SIG-M5 treated with dmso at 0.1 percent for 504 hours (cell line): ENCODE measurements at regions not wholly inside any gene's neighbourhood (a gene's known extent, or its start where the extent isn't known, plus 50 kb on each side); places are given as distances from the start of the nearest gene placed in this dataset.
A peak's percentile ranks its signal among the peaks of the same experiment; 100 is the strongest.

Experiments
- DNase-seq: peaks from one replicate; lab custom pipeline; 2025; ENCODE audit not compliant: unreplicated experiment; lab: John Stamatoyannopoulos, UW

DNA sequence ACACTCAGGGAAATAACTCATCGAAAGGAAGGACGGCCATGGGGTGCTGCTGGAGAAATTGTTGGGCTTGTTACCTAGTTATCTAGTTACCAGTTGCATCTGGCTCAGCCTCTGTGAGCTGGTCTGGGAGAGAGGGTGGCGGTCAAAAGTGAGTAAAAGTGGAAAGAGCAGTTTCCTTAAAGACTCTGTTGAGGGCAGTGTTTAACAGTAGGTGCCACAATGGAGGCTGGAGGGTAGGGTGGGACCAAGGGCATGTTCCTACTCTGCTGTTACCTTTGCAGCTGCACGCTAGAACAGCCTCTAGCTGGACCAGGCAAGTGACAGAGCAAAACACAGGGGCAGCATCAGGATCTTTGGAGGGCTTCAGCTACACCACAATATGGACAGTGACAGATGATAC lies 228.8 kb upstream of the STARD13 start:
- DNase-seq = no peak

DNA sequence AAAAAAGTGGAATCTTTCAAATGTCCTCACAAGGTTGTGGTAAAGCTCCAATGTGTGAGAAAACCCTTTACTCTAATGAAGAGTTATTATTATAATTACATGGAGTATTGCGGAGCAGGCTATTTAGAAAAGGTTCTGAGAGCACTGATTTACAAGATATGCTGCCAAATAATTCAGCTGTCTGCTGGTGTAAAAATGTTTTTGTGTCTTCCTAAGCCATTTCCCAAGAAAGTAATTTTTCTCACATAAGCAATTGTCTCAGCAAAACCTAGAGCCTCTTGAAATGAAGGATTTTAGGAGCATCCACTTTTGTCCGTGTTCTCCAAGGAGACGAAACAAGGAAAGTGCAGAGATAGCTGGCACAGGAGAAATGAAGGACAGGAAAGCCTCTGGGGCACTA lies 229.6 kb upstream of the STARD13 start:
- DNase-seq = no peak

DNA sequence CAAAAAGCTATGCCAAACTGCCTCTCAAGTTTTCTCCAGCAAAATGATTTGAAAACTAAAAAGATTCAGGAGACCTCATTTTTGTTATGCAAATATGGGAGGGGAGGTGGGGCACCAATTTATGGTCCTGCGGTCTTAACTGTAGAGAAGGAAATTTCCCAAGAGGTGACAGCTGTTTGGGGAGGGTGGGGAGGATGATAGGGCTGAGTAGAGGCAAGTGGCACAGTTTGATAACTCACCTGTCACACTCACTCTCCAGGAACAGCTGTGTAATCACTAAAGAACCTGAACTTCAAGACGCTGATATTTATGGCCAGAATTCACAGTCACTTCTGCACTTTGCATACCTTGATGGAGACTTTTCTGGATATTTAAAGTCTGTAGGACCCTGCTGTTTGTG lies 232.9 kb upstream of the STARD13 start:
- DNase-seq = no peak

DNA sequence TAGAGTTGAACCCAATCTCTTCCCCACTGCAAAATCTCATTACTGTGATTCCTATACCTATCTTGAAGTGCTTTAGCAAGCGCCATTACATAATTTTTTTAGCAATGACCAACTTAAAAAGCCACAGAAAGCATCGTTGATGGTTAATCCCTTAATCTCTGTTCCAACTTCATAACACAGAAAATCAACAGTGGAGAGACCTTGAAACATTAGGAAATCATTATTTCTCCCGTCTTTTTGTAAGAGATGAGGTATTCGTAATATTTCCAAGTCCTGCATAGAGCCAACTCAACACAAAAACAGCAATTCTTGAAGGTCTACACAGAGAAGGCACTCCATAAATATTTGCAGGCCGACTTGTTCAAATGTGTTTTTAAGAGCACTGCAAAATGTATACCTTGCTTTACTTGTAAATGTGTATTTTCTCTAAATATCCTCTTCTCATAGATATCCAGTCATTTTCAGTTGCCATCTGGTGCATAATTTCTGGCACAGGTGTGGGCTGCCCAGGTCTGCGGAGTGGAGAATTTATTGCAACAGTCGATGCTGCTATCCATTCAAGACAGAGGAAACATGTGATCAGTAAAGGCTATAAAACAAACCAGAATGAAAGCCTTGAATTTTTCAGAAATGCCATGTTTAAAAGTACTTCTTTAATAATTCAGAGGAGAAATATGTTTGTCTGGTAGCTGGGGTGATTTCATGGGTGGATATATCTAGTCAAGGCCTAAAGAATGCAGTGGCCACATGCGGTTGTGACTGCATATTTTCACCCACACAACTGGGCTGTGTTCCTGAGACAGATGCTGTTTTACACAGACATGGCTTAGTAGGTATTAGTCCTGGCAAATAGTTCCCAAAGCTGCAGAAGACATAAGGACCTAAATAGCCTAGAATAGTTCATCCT lies 234.3 kb upstream of the STARD13 start:
- DNase-seq = no peak

DNA sequence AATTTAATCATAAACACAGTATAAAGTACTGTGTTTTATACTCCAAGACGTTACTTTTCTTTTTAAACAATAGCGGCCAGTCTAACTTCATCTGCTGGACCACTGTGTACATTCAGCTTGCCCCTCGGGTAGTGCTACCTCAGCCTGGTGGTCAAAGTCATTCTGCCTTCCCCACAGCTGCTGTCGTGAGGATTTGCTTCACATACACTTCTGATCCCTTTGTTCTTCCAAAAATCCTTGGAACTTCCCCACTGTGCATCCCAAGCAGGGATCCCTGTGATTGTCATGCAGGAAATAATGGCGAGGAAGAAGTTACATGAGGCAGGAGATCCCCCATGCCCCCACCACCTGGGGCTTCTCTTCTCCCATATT lies 234.9 kb upstream of the STARD13 start:
- no peak for DNase-seq

DNA sequence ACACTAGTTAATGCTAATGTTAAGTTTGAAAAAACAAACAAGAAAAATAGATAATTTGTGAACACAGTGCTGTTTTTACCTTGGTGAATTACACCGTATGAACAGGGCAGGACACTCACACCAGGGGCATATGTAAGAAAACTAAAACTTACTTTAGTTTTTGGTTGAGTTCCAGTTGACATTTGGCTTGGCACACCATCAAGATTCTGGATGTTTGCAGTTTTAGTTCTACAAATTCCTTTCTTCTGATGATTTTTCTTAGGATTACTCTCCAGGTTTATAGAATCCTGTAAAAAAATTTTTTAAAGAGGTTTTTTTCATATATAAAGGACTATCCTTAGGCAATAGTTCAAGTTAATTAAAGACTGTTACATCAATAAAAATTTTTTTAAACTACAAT lies 238.5 kb upstream of the STARD13 start:
- no peak for DNase-seq

DNA sequence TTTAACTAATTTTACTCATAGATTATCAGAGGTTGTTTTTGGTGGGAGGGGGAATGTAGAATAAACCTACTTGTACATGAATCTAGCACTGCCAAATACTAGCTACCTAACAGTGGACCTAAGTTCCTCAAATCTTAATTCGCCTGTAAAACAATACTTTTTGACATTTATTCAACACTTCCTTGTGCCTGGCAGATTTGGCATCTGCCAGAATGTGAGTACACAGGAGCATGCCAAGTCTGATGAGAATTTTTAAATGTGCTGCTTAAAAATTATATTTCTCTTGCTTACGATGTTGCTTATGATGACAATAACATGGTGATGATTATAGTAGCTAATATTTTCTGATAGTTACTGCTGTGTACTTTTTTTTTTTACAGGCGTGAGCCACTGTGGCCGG lies 240.2 kb upstream of the STARD13 start:
- DNase-seq = no peak

DNA sequence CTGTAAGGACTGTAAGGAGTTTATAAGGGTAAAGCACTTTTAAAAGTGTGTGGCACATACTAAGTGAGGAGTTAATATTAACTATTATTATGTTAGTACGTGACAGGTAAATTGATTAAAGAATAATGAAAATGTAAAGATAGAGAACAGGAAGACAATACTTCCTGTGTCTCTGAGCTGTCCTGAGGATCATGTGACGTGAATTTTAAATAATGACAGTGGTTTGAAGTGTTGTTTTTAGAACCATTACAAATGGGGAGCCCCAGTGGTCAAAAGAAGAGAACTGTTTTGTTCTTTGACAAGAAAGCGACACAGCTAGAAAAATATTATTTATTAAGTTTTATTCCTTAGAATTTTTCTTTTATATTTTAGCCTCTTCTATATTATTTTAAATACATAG lies 241.2 kb upstream of the STARD13 start:
- DNase-seq = no peak

DNA sequence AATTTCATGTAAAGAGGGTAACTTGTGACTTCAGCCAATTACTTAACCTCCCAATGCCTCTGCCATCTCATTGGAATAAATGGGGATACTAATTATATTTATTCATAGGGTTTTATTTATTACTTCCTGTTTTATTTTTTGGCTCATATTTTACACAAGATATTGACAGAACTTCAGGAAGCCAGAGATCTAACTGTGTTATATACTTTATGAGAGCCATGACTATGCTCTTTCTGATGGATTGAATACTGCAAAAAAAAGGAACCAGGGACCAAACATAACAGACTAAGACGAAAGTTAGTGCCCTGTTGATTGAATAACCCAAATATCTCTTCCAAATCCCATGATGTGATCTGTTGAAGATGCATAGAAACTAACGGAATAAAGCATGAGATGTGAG lies 243.3 kb upstream of the STARD13 start:
- no peak for DNase-seq

DNA sequence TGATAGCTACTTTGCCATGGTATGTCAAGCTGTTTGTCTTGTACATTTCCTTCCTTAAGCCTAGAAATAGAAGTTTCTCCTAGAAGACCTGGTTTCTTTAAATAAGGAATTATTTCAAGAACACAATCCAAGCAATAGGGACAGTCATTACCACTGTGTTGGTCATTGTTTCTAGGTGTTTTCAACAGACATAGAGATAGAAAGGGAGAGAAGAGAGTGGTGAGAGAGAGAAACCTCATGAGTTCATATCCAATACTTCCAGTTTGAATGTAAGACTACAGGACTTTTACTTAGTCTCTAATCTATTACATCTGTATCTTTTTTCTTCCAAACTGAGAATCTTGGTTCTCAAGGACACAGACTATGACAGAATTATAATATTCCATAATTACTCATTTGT lies 245.9 kb upstream of the STARD13 start:
- no peak for DNase-seq

DNA sequence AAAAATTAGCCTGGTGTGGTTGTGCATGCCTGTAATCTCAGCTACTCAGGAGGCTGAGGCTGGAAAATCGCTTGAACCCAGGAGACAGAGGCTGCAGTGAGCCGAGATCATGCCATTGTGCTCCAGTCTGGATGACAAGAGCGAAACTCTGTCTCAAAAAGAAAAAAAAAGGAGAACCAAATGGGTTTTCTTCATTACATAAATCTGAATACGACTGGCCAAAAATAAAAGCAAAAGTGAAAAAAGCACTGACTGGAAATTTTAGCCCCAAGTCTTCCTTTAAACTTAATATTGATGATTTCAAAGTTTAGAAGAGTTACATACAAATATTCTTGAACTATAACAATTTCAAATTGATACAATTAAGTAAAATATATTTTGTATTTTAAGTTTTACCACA lies 249.5 kb upstream of the STARD13 start:
- no peak for DNase-seq

DNA sequence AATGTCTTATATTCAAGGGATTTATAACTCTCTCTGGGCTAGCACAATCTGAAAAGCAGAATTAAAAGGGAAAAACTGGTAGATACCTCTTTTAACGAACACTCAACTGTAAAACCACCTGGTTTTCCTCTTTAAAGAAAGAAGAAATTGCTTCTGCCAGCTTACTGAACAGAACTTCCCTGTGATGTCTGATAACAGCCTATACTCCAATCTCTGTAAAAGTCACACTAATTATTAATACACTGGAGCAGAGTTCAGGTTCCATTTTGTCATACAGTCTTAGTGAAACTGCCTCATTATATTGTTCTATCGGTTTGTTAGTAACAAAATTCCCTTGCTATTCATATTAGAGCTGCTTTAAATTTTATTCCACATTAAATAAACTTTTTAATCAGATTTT lies 251.0 kb upstream of the STARD13 start:
- DNase-seq = no peak

DNA sequence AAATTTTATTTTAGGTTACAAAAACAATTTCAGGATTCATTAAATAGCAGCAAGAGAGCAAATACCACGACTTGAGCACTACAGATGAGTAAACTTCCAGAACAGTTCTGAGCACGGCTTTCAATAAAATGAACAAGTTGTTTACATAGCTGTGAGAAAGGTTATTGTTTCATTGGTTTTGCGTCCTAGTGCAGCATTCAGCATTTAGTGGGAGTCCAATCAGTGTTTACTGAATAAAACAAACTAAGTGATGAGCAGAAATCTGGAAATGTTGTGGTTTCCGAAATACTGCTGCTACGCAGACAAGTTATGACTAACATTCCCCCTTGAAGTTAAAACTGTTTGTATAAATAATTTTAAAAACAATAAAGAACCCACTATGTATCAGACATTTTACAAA lies 251.5 kb upstream of the STARD13 start:
- no peak for DNase-seq

DNA sequence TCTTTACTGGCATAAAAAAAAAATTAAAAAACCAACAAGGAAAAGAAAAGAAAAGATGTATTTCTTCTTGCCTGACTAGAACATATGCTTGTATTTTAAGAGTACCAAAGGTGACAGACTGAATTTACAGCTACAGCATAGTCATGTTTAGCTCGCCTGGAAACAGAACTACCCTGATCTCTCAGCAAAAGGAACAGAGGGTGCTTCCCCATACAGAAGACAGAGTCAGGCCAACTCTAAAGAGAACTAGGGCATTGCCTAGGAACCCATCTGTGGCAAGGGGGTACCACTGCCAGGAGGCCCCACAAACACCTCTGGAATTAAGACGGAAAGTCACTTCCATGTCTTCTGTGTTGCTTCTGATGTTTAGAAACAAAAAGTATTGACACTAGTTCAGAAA lies 252.1 kb upstream of the STARD13 start:
- DNase-seq = no peak

DNA sequence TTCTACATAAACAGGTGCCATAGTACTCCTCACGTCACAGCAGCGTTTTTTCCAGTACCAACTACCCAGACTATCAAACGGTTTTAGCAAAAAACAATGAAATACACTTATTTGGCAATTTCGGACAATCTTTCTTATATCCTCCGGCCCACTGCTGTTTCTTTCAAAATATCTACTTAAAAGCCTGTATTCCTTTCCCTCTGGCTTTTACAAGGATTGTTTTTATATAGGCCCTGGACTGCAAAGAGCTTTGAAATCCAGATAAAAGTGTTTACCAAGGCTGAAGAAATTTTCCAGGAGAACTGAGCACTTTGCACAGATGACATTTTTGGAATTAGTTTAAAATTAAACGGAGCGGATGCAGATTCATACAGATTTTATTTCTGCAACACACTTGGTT lies 255.9 kb upstream of the STARD13 start:
- DNase-seq = no peak

DNA sequence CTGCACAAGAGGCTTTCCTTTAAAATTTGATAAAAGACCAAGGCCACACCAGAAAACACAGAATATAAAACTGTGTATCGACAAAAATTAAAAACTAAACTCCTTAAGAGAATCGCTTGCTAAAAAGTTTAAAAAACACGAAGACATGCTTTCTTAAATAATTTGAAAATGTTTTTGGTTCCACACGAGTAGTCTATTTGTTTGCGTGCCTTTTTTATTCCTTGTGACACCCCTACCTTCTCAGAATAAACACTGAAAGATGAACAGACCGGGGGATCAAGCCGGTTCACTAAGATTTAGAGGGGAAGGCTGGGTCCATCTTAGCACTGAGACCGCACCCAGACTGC lies 256.4 kb upstream of the STARD13 start:
- no peak for DNase-seq

DNA sequence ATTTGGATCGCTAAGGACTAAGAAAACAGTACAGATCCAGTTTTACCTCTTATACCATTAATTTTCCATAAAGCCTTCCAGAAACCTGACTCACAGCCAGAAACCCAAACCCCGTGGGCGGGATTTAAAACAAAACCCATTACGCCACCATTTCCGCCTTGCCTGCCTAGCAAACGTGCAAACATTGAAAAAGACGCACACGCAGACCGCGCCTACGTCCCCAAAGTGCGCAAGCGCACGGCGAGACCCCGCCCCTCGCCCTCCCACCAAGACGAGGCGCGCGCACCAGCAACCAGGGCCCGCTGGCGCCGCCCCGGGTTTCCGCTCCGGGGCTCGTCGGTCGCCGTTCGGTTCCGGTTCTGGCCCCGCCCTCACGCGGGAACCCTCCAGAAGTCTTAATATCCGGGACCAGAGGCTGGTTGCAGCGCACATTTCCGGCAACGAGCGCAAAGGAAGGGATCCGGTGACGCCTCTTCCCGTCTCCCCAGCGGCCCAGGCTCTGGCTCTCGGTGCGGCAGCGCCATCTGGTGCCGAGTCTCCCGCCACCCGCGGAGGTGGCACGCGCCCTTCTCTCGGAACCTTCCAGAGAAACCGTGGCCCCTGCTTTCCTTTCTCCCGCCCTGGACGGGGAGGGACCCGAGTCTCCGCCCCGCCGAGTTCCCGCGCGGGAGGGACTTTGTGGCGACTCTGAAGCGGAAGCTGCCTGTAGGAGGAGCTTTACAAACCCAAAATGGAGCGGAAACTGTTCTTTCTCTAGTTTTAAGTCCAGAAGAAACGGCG lies 256.9 kb upstream of the STARD13 start:
- peak; percentile 99 for DNase-seq

DNA sequence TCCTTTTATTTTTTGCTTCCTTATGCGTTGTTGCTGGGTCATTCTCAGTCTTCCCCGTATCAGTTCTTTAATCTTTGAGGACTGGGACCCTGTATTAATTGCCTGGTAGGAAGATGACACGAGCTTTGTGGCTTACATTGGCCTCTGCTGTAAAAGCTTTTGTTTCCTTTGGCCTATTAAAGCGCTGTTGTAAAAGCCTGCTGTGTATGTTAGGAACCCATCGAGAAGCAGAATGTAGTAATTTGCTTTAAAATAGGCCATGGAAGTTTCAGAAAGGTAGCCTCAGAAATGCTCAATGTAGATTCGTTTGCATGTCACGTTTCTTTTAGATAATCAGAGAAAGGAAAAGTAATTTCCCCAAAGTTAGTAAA lies 257.5 kb upstream of the STARD13 start:
- no peak for DNase-seq

DNA sequence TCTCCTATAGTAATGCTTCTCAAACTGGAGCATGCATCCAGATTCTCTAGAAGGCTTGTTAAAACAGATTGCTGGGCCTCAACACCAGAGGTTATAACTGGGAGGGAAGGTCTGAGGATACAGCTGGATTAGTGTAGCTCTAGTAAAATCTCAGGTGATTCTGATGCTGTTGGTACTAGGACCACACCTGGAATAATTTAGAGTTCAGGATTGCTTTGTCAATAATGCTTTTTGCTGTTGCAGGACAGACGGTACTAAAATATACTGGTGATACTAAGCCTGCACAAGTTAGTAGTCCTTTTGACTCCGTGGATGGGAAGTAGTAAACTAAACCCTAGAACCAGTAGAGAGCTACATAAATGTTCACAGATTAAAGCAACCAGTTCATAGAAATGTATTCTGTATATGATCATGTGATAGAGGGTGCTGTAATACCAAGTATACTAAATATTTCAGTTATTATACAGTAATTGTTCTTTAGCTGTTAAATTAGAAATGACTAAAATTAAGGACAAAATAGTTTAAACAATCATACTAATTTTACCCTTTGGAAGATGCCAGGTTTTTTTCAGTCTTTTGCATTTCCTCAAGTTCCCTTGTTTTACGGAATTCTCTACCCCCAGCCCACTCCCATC lies 258.2 kb upstream of the STARD13 start:
- peak; percentile 18 for DNase-seq

DNA sequence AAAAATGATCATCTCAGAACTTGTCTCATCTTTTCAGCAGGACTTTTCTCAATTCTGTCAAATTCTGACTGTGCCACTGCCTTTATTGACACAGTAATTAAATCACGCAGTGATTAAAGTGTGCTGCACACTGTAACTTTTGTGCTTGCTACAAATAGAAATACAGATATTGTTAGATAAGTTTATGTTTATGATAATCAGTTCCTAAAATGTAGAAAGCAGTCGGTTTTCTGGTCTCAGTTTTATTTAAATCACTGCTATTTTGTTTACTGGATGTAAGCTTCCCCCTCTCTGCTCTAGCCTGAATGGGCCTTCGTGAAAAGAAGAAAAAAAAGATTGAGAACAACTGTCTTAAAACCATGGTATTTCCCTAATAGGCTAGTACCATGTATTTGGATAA lies 258.8 kb upstream of the STARD13 start:
- DNase-seq = no peak

DNA sequence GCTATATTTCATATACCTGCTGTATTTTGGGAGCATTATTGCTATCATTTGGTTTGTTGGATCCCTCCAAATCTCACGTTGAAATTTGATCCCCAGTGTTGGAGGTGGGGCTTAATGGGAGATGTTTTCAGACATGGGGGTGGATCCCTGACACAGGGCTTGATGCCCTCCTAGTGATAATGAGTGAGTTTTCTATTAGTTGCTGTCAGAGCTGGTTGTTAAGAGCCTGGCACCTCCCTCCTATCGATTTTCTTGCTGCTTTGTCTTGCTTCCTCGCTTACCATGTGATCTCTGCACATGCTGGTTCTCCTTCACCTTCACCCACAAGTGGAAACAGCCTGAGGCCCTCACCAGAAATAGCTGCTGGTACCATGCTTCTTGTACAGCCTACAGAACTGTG lies 259.9 kb upstream of the STARD13 start:
- DNase-seq = no peak

DNA sequence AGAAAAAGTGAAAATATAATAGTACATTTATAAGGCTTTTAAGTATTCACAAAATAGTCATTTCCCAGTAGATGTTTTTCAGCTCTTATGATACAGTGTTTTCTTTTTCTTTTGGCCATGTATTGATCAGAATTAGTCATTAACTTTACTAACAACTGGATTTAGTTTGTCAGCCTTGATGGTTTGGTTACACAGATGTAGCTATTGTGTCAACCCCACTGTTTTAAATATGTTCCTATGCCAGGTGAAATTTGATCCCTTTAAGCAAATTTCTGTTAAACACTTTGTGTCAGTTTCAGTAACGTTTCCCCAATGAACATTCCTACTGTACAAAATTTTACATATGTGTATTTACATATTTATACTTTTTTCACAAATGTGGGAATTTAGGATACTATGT lies 261.5 kb upstream of the STARD13 start:
- DNase-seq = no peak
